GM21360 (cell line): ENCODE measurements at regions not wholly inside any gene's neighbourhood (a gene's known extent, or its start where the extent isn't known, plus 50 kb on each side); places are given as distances from the start of the nearest gene placed in this dataset.

Source experiments
- ATAC-seq: cut with Tn5 transposase; IDR thresholded peaks from one replicate; pipeline ENCODE4 v1.9.1; 2021; ENCODE audit warnings: mild to moderate bottlenecking, moderate library complexity; ENCODE audit not compliant: unreplicated experiment

DNA sequence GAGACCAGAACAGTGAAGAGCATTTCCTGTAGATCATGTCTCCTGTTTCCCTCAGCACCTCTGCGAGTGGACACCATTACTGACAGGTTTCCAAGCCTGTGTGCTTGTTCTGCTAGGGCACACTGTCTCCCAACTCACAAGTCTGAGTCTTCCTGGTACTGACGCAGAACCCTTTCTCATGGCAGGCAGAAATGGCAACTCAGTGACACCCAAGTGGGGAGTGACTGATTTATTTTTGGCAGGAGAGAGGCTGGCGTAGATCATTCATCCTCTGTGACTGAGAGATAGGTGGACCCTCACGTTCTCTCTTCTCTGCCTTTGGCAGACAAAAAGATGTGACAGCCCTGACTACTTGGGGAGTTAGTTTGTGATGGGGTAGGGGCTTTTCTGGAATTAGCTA lies 183.4 kb downstream of the RFC3 start:
- no peak for ATAC-seq

GRCh38 chr13:34002141-34002540 lies 184.2 kb downstream of the RFC3 start:
- ATAC-seq = no peak

GRCh38 chr13:34002924-34003323 lies 185.0 kb downstream of the RFC3 start:
- ATAC-seq = no peak

GRCh38 chr13:34003656-34004055 lies 185.7 kb downstream of the RFC3 start:
- ATAC-seq = no peak

DNA sequence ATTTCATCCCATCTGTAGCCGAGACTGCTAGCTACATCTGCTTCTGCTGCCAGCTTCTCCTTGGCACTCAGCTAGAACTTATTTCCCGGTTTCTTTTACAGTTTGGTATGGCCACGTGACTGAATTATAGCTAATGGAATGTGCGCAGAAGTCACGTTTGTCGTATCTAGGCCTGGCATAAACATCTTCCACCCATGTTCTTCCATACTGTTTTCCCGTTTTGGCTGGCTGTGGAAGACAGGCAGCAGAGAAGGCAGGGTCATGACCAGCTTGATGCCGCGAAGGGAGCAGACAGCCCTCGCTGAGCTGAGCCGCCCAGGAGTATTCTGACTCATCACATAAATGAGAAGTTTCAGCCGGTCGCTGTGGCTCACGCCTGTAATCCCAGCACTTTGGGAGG lies 186.7 kb downstream of the RFC3 start:
- no peak for ATAC-seq

GRCh38 chr13:34006011-34006410 lies 188.1 kb downstream of the RFC3 start:
- no peak for ATAC-seq

DNA sequence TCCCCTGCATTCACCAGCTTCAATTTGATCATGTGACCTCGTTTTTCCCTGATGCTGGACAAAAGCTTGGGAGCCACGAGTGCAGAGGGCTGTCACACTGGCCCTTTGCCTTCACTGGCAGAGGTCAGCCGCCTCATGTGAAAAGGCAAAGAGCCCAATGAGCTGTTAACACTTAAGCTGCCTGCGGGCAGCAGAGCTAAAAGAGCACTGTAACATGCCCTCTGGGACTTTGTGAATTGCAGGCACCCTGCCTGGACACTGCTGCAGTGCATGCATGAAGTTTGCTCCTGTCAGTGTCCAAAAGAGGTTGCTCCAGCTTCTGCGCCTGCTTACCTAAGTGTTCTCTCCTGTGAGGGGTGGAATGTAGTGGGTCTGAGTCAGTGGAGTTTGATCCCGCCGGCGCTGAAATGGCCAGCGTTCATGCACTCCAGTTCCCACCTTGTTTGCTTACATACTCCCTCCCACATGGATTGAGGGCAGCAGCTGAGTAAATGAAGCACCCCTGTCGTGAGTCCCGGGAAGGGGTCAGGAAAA lies 193.7 kb downstream of the RFC3 start:
- ATAC-seq = no peak

DNA sequence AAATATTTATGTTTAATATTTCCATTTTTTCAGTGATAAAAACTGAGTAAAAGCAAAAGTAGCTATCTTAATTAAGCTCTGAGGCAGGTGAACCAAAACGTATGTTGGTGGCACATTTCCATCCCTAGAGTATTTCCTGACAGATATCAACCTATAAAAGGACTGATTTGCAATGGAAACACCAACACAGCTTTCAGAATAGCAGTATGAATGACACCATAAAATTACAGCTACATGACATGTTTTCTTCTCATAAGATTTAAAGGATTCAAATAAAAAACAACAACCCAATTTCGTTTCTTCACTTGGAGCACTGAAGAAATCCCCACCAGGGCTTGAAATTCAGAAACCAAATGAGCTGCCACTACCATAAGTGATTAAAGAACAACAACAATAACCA lies 194.4 kb downstream of the RFC3 start:
- no peak for ATAC-seq

GRCh38 chr13:34013061-34013460 lies 195.1 kb downstream of the RFC3 start:
- no peak for ATAC-seq

- ATAC-seq = no peak
These were observed 199.3 kb downstream of the RFC3 start for GRCh38 chr13:34017231-34017630.

- ATAC-seq = no peak
These were observed 201.9 kb downstream of the RFC3 start for GRCh38 chr13:34019870-34020269.

DNA sequence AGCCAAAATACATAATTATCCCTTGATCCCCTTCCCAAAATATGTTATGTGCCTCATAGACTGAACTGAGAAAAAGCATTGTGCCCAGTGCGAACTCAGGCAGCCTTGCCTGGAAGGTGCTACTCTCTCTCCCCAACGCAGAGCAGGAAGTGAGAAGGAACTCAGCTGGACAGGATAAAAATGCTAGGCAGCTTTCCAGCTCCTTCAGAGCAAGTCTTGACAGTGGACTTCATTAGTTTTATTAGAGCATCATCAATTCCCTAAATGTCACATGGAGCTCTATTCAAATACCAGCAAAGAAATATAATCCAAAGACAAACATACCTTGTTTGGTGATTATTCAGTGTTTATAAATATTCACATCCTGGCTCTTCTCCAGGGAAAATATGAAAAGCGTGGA lies 202.4 kb downstream of the RFC3 start:
- ATAC-seq = no peak

DNA sequence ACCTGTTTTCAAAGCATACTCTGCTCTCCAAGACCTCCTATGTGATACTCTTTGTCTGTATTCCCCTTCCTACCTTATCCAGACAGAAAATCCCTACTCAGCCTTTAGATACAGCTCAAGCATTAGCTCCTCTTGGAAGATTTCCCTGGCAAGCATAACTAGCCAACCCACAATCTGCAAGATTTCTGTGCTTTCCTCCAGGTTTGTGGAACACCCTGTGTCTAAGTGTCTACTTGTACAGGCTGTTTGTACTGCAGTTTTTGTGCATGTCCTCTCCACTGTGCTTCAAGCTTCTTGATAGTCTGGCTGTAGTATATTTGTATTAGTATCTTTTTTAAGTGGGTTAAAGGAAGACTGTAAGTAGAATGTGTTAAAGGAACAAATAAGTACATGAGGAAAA lies 203.7 kb downstream of the RFC3 start:
- ATAC-seq = no peak

GRCh38 chr13:34025746-34026145 lies 207.8 kb downstream of the RFC3 start:
- no peak for ATAC-seq

DNA sequence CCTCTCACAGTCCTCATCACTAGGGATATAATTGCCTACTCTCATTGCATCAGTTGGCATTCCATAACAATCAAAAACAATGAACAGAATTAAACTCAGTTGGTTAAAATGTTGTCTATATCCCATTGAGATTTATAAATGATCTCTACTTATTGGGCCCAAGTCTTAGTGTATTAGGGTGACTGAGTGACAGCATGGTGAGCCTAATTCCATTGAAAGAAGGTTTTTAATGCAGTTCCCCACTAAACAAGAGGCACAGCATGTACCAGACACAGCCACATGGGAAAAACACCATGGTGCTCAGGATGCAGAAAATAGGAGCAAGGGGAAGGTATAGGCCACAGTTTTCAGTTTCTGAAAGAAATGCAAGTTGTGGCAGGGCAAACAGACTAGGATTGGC lies 208.4 kb downstream of the RFC3 start:
- no peak for ATAC-seq

GRCh38 chr13:34028496-34029442 lies 210.8 kb downstream of the RFC3 start:
- no peak for ATAC-seq

DNA sequence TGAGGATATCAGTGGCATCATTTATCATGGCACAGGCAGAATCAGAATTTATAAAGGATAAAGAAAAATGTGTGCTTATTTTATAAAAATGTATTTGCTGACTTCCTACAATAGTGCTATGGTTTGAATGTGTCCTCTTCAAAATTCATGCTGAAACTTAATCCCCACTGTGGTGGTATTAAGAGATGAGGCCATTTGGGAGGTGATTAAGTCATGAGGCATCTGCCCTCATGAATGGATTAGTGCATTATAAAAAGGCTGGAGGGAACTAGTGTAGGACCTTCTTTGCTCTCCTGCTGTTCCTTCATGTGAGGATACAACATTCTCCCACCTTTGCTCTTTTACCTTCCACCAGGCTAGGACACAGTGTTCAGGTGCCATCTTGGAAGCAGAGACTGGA lies 212.8 kb downstream of the RFC3 start:
- ATAC-seq = no peak

GRCh38 chr13:34031610-34032009 lies 213.7 kb downstream of the RFC3 start:
- no peak for ATAC-seq

- ATAC-seq = no peak
These were observed 216.5 kb downstream of the RFC3 start for GRCh38 chr13:34034411-34034810.

DNA sequence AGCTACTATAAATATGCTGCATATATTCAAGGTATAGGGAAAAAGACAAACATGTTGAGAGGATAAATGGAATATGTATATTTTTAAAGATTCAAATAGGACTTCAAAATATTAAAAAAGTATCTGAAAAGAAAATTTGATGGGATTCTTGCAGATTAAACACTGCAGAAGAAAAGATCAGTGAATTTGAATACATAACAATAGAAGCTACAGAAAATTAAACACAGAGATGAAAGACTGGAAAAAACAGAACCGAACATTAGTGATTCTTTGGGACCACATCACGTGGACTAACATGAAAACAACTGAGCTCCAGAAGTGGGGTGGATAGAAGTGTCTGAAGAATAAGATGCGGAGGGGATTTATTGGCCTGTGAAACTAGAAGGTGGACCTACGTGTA lies 217.2 kb downstream of the RFC3 start:
- no peak for ATAC-seq

- no peak for ATAC-seq
These were observed 217.9 kb downstream of the RFC3 start for GRCh38 chr13:34035676-34036325.
